ENCODE measurements at regions not wholly inside any gene's neighbourhood (a gene's known extent, or its start where the extent isn't known, plus 50 kb on each side); places are given as distances from the start of the nearest gene placed in this dataset.
"Not testable (repeated sequence)": the region's sequence is repeated elsewhere in the genome, so short reads cannot be mapped to it uniquely, and the experiment has no call there.

DNA sequence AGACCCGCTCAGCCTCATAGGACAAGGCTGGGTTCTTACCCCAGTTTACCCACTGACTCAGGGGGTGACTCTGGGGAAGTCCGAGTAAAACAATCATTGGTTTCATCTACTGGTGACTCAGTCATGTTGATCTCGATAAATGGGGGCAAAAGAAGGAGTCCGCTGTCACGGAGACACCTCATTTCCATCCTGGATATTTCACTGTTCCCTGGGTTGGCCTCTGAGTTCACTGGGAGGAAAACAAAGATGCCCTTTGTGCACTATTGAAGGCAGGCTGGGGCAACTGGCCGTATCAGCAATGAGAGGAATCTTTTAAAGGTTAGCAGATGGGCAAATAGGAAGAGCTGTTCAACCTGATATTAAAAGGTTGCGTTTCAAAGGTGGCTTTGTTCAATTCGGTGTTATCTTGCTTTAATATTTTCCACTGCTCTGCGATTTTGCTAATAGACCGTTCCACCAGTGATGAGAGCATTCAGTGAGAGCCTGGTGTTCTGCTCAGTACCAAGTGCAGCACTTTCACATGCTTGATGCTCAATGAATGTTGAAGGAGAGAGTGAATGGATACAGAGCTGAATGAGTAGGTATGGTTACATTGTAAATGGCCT is 110.2 kb upstream of the EGFLAM start:
- no peak for DNase-seq (ENCODE audit: low read depth)

DNA sequence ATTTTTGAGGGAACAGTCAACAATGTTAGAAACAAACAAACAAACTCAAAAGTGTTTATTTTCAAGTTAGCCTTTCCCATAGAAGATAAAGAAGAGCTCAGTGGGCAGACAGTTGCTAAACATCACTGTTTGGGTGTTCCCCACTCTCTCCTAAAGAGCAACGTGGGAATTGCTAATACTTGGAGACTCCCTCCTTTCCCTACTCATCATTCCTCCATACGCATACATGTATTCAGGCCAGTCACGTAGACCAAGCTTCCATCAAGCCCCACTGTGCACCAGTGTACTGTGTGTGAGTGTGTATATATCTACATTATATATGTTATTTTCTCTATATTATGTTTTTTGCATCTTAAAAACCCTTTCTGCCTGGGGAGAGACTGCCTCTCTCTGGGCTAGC is 115.0 kb upstream of the EGFLAM start:
- no peak for DNase-seq (ENCODE audit: low read depth)

DNA sequence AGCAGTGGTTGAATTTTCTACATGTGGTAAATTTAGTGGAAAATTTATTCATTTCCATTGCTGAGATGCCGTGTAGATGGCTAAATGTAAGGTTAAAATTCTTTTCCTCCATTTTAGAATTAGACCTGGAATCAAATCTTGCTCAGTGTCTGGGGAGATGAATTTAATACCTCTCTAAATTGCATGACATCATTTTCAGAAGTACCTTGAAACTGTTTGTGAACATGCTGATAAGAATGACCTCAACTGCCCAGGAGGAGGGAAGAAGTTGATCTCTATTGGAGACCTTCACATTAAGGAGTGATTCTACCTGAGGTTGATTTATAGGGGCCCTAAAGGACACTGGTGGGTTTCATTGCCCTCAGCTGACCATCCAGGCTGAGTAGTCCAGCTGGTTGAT is 116.7 kb upstream of the EGFLAM start:
- DNase-seq (ENCODE audit: low read depth) = no peak

DNA sequence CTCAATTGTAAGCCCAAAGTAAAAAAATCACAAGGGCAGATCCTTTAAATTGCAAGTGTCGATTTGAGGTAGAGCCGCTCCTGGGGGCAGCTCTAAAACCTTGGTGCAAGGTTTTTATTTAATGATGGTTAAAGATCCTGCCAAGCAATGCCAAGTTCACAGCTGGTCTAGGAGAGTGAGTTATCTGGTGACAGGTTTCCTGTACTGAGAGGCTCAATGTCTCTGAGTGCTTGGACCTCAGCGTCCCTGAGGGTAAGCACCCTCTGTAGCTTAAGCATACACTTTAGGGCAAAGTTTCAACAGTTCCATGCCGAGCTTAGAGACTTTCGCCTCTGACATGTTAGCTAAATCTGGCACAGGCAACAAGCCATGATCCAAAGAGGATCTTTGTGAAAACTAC is 119.8 kb upstream of the EGFLAM start:
- no peak for DNase-seq (ENCODE audit: low read depth)

DNA sequence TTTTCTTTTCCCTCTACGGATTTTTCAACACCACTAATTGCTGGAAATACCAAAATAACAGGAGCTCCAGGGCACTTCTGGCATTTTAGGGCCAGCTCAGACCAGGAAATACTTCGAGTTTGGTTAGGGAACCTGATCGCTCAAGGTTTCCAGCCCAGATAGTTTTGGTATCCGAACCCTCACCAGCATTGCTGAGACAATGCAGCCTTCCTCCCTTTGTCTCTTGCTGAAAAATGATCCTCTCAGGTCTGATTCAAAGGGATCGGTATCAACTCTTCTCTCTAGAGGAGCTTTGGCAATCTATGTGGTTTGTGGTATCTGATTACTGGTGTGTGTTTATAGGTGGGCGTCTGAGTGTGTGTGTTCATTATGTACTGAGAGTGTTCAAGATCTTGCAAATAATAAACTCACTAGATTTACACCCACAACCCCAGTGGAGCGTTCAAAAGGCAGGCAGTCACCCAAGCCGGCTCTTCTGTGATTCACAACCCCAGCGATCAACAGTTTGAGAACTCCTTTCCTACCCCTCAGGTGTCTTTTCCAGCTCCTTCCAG is 122.8 kb upstream of the EGFLAM start:
- DNase-seq (ENCODE audit: low read depth) = no peak

DNA sequence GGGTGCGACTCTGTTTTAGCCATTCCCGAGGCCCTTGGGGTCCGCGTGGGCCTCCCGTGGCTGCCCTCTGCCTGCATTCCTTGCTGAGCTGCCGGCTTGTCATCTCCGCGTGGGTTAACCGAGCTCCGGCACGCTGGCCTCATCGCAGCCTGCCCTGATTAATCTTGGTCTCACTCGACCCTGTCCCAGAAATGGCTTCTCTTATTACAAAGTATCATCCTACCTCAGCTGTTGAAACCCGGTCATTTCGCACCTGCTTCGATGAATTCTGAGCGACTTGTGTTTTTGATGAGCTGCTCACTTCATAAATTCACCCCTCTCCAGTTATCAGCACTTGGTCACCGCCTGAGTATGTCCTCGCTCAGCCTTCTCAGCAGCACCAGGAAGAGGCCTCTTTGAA is 123.5 kb upstream of the EGFLAM start:
- no peak for DNase-seq (ENCODE audit: low read depth)

DNA sequence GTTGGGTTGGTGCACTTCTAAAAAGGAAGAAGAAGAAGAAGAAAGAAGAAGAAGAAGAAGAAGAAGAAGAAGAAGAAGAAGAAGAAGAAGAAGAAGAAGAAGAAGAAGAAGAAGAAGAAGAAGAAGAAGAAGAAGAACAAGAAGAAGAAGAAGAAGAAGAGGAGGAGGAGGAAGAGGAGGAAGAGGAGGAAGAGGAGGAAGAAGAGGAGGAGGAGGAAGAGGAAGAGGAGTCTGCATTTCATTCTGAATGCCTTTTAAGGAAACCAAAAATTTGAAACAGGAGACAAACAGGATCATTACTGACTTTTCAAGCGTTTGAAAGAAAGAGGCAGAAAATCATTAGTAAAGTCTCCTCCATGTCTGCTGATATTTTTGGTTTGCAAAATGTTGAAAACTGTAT is 124.1 kb upstream of the EGFLAM start:
- not testable (repeated sequence) for DNase-seq (ENCODE audit: low read depth)

DNA sequence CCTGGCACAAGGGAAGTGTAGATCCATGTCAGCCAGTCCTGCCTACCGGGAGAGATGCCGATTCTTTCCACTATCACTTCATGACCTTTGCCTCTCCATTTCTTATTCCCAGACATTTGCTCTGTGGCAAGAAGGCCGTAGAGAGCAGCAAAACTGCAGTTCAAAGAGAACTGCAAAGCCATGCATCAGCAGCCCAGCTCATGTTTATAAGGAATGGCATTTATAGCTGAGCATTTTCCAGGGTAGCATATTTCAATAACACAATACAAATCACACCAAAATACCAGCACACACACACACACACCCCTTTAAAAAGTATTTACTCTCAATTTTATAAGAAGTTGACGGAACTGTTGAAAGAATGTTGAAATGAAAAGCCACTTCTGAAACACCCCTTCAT is 126.7 kb upstream of the EGFLAM start:
- DNase-seq (ENCODE audit: low read depth) = no peak

DNA sequence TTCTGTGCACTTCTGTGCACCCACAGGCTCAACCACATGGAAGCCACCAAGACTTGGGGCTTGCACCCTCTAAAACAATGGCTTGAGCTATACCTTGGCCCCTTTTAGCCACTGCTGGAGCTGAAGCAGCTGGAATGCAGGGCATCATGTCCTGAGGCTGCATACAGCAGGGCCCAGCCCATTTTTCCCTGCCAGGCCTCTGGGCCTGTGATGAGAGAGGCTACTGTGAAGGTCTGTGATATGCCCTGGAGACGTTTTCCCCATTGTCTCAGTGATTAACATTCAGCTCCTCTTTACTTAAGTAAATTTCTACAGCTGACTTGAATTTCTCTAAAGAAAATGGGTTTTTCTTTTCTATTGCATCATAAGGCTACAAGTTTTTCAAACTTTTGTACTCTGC is 134.0 kb upstream of the EGFLAM start:
- no peak for DNase-seq (ENCODE audit: low read depth)

DNA sequence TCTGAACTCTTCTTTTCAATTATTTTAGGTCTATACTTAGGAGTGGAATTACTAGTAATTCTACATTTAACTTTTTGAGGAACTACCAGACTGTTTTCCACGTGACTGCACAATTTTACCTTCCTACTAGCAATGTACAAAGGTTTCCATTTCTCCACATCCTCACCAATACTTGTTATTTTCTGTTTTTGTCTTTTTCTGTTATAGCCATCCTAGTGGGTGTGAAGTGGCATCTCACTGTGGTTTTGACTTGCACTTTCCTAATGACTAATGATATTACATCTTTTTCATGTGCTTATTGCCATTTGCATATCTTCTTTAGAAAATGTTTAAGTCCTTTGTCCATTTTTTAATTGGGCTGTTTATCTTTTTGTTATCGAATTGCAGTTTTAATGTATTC is 136.9 kb upstream of the EGFLAM start:
- DNase-seq (ENCODE audit: low read depth) = no peak

DNA sequence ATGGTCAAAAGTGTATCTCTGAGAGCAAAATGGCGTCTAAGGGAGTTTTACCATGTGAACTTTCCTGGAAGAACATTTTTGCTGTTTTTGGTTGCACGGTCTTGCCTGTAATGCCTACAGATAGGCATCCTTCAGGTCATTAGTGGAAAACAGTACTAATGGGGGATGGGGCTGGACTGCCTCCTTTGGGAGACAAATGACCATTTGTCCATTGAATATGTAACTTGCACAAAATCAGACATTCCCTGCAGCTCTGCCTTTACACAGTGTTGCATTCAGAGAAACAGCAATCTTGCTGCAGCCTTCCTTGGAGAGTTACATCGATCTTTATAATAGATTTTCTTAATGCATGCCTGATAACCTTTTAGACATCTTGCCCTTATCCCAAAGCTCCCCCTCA is 138.5 kb upstream of the EGFLAM start:
- no peak for DNase-seq (ENCODE audit: low read depth)

DNA sequence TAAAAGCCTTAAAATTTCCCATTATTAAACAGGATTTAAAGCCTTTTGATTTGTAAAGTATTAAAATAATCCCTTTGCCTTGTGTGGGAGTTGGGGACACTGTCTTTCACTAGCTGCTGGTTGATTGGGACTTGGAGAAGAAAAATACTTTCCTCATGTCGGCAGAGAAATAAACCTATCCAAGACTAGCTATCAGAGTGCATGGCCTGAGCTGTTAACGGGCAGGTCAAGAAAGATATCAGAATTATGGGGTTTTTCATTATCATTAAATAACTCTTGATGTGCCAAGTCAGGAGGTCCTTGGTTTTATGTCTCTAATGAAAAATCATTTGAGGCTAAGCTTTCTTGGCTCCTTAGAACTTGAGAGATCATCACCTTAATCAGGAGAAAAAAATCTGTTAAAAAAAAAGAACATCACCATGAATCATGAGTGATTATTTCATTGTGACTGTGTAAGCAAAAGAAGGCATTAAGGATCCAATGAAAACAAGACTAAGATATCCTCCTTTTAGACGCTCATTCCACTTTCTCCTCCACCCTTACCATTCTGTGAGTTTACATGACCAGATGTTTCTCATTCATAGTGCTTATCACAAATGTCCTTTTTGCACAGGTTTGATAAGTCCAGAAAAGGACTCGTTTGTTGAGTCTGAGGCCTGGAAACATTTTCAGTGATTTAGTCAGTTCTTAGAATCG is 140.4 kb upstream of the EGFLAM start:
- DNase-seq (ENCODE audit: low read depth) = no peak

DNA sequence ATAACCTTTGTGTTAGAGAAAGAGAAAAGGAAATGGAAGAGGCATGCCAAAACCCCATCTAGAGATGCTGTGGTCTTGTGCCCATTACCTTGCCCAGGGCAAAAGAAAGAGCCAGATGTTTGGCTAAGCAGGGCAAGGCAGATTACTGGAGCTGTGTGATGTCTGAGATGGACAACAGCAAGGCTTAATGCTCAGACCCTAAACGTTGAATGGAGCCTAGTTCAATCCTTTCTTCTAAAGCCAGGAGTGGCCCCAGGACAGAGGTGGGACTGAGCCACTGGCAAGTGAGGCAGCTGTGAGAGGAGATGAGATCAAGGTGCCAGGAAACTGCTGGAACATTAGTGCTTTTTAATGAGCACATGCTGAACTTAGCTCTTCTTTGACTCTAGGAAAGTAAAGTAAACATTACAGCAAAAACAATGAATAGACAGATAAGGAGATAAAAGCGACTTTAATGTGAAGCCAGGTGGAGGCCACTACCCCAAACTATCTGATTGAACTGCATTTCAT is 143.0 kb upstream of the EGFLAM start:
- DNase-seq (ENCODE audit: low read depth) = no peak

DNA sequence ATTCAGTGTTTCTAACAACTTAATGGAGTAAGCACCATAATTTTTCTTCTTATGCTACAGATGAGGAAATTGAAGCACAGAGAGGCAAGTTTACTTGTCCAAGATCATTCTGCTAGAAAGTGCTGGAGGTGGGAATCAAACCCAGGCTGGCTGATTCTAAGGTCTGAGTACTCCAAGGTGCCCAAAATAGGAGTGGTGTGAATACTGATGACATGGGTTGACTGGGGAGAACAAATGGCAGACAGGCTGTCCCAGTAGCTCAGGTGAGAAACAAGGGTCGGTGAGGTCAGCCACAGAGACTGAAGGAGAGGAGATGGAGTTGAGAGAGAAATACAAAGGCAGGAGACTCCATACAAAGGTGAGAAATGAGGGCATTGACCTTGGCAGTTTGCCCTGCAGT is 144.5 kb upstream of the EGFLAM start:
- DNase-seq (ENCODE audit: low read depth) = no peak

DNA sequence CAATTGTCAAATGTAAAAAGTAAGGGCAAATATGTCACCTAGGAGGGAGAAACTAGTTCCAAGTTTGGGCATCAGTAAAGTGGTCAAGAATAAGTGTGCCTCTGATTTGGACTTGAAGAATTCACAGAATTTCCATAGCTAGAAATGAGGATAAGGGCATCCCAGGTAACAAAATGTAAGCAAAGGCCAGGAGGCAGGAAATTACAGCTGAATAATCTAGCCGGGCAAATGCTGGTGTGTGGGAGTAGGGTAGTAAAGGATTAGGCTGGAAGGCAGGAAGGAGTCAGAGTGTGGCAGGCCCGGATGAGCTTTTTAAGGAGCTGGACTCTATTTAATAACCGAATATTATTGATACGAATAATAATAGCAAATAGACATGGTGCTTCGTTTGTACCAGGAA is 144.9 kb upstream of the EGFLAM start:
- DNase-seq (ENCODE audit: low read depth) = no peak

DNA sequence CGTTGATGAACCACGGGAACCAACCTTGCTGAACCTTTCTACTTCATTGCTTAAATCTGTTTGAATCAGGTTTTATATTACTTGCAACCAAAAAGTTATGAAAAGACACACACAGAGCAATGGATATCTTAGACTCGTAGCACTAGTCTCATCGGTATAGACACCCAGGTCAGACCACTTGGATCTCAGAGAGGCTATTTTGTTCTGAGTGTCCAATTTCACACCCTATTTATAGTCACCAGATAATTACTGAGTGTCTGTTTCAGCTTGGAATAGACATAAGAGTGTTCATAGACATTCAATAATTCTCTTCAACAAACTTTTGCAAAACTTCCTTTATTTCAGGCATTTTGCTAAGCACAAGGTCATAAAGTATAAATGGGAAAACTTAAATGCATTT is 145.4 kb upstream of the EGFLAM start:
- no peak for DNase-seq (ENCODE audit: low read depth)

DNA sequence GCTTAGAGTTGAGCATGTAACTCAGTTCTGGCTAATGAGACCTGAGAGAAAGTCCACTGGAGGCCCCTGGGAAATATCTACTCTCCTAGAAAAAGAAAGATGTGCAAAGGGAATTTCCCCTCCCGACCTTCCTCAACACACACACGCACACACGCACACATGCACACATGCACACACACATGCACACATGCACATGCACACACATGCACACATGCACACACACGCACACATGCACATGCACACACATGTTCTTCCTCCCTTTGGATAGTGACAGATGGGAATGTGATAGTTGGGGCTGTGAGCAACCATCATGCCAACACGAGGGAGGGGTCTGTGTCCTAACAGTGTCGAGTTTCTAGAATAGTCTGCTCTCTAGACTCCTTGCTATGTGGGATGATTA is 148.2 kb upstream of the EGFLAM start:
- no peak for DNase-seq (ENCODE audit: low read depth)

DNA sequence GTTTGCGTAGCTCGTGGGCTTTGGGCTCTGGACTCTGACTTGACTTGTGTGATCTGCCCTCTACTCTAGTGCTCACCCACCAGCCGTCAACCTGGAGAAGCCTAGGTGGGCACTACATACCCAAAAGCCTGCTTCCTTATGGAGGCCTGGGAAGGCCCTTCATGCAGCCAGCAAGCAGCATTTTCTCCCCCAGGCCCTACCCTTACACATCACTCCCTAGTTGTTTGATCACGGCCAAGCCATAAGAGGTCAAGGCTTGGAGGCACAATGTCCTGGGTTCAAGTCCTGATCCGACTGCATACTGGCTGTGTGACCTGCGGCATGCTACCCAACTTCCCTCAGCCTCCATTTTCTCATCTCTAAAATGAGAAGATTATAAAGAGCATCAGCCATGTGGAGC is 151.3 kb upstream of the EGFLAM start:
- DNase-seq (ENCODE audit: low read depth) = no peak

DNA sequence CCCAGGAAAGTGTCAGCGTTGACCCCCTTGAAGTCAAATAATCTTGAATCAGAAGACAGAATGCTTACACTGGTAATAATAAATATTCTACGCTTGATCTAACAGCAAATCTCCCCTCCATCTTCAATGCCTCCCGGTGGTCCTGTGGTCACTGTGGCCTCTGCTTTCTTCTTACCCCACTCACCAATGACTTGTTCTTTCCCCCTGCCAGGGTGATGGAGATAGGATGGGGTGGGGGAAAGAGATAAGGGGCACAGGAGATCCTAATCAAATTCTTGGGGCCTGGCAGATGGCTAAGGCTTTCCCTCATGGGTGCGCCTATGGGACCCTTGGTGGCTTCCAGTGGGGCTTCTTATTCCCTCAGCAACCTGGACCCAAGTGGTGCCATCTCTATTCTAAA is 152.6 kb upstream of the EGFLAM start:
- no peak for DNase-seq (ENCODE audit: low read depth)

DNA sequence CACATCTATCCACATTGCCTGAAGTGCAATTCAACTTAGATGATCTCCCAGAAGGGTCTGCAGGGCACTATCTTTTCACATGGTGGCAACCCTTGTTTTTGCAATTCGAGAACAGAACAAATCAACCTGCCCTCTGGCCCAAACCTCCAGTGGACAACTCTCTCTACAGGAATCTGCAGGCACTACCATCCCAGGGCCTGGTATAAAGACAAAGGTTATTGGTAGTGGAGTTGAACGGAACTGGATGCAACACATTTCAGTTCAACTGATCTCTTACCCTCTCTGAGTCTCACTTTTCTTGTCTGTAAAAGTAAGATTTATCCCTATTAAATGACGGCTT is 153.2 kb upstream of the EGFLAM start:
- DNase-seq (ENCODE audit: low read depth) = no peak

DNA sequence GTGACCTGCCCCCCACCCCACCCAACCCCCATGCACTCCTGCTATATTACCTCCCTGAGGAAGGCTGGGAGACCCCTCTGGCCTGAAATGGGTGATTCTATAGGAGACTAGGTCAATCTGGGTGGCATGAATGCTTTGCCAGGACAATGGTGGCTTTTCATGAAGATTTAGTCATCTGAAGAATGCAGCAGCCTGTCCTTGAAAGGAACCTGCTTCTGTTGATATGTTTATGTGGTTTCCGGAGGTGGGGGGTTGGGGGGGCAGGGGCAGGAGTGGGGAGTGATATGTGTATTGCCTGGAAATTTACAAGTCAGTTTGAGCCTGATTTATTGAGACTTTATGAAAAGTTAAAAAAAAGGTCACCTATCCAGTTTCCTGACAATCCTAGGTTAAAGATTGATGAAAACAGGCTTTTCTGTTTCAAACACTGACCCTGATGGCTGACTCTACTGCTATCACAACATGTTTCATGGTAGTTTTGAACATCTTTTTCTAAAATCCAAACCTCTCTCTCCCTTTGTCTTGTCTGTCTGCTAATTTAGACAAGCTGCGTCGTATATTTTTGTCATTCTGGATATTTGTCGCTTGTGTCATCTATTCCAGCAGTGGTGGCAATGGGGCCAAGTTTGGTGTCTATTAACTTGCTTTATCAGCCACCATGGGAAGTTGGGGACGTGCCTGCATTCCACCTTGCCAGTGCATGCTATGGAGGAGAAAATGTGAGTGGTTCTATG is 153.7 kb upstream of the EGFLAM start:
- no peak for DNase-seq (ENCODE audit: low read depth)

DNA sequence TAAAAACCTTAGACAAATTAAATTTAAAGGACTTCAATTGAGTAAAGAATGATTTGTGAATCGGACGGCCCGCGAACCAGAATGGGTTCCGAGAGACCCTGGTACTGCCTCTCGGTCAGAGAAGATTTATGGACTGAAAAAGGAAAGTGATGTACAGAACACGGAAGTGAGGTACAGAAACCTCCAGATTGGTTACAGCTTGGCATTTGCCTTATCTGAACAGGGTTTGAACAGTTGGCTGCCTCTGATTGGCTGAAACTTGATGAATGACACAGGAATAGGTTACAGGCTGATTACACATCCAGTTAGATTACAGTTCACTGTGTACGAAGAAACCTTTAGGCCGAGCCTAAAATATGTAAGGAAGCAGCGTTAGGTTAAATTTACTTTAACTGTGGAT is 156.5 kb upstream of the EGFLAM start:
- DNase-seq (ENCODE audit: low read depth) = no peak

Measured in EH (cell line).